GM18517 (cell line): ENCODE measurements at regions not wholly inside any gene's neighbourhood (a gene's known extent, or its start where the extent isn't known, plus 50 kb on each side); places are given as distances from the start of the nearest gene placed in this dataset.
"Not testable (repeated sequence)": the region's sequence is repeated elsewhere in the genome, so short reads cannot be mapped to it uniquely, and the experiment has no call there.

Experiments used
- ATAC-seq: cut with Tn5 transposase; IDR thresholded peaks from one replicate; pipeline ENCODE4 v1.9.1; 2021; ENCODE audit warnings: mild to moderate bottlenecking, moderate library complexity; ENCODE audit not compliant: unreplicated experiment

- ATAC-seq, result no peak
Measured at GRCh38 chr3:82521657-82522056, 760.2 kb upstream of the GBE1 start.

GRCh38 chr3:82520846-82521245, 759.4 kb upstream of the GBE1 start:
- no peak for ATAC-seq

DNA sequence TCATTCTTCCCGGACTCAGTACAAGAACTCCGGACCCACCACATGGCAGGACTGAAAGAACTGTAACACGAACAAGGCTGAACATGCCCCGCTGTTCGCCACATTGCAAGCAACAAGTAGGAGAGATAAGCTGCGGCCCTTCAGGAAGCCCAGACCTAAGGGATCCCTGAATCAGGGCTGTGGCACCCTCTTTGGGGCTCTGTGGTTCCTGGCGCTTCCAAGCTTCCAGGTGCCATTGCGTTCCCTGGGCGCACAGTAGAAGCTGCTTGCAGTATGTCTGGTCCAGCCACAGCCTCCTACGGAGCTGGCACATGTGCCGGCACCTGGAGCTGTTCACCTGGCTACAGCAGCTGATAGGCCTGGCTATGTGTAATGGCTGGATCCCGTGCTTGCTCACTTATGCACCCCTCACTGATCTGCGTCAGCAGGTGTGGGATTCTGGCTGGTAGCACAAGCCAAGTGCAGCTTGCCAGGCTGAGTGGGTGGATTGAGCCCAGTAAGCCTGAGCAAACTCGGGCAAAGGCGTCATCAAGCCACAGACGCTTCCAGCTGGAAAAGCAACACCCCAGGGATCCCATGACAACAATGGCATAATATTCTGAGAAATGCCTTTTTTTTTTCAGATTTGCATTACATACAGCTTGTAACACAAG, 748.6 kb upstream of the GBE1 start:
- no peak for ATAC-seq

DNA sequence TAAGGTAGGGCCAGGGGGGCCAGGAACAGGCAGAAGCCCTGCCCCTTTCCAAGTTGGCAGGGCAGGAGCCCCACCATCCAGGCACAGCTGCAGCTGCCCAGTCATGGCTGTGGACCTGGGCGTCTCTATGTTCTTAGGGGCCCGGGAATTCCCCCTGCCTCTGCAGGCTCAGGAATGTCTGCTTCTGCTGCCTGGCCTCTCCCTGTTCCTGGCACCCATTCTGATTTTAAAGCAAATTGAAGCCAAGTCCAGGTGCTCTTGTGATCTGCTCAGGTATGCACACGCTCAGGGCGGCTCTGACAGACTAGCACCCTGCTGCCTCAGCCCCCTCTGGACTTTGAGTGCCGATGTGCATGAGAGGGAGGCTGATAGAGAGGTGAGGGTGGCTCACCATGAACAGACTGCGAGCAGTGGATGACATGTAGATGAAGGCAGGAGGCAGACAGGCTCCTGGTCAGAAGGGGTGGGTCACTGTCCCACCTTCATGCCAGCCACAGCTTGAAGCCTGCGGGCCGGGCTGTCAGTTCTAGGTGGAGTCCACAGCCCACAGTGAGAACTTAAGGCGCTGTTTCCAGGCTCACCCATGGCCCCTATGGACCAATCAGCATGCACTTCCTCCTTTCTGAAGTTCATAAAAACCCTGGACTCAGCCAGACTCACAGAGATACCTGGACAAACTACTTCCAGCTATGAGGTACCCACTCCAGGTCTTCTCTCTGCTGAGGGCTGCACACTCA, 747.8 kb upstream of the GBE1 start:
- ATAC-seq, result no peak

DNA sequence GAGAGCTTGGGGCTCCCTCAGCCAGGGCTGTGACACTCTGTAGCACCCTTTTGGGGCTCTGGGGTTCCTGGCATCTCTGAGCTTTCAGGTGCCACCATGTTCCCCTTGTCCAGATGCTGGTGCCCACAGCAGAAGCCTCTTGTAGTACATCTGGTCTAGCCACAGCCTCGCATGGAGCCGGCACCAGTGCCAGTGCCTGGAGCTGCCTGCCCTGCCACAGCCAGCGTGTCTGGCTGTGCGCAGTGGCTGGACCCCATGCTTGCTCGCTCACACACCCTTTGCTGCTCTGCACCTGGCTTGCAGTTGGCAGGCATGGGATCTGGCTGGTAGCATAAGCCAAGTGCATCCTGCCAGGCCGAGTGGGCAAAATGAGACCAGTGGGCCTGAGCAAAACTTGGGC, 744.8 kb upstream of the GBE1 start:
- no peak for ATAC-seq

DNA sequence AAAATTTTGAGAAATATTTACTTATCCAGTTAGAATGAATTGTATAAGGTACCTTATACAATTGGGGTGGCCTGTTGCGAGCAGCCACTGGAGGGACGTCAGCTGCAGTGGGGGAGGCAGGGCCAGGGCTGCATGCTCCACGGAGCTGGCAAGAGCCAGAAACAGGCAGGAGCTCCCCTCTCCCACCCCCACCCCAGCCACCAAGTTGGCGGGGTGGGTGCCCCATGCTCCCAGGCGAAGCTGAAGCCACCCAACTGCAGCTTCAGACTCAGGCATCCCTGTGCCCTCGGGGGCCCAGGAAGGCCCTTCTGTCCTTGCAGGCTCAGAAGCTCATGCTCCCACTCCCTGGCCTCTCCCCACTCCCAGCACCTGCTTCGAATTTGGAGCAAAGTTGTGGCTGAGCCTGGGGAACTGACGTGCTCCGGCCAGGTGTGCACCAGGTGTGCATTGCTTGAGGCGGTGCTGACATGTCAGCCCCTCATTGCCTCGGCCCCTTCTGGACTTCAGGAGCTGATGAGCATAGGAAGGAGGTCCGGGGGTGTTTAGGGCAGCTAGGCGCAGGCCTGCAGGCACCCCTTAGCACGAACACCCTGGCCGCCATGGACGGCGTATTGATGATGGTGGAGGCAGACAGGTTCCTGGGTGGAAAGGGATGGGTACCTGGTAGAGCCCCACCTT, 743.8 kb upstream of the GBE1 start:
- no peak for ATAC-seq

- ATAC-seq, result no peak
Measured at GRCh38 chr3:82498186-82498585, 736.7 kb upstream of the GBE1 start.

DNA sequence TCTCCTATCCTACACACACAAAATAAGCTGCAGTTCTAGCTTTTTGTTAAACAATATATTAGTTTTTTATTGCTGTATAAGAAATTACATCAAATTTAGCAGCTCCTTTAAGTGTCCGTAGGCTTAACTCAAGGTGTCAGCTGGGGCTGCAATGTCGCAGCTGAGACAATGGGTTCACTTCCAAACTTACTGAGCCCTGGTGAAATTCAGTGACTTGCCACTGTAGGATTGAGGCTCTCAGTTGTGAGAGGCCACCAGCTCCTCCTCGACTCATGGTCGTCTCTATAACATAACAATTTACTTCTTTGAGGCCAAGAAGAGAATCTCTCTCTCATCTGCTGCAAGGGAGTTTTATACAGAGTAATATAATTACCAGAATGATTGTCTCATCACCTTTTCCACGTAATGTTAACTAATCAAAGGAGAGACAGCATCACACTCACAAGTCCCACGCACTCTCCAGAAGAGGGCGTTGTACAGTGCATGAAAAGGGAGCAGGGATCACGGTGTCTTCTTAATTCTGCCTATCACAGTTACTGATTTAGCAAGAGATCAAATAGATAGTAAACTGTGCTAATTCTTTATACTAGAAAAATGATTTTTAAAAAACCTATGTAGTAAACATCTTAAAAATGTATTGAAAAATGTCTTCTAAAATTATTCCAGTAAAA, 735.6 kb upstream of the GBE1 start:
- ATAC-seq, result no peak

DNA sequence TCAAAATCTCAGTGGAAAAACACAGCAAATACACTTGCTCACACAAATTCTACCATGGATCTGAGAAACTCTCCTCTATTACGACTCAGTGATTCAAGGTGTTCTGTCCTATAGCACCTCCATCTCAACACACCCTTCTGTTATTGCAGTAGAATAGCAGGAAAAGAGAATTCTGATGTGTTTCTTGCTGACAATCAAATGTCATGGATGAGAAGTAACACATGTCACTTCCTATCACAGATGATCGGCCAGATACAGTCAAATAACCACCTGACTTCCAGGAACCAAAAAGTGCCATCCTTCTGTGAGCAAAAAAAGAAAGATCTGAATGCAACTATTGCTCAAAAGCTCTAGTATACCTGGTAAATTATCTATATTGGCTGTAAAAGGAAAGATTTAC, 734.2 kb upstream of the GBE1 start:
- ATAC-seq, result no peak

- no peak for ATAC-seq
Measured at GRCh38 chr3:82494977-82495489, 733.6 kb upstream of the GBE1 start.

GRCh38 chr3:82493858-82494257, 732.4 kb upstream of the GBE1 start:
- ATAC-seq, result no peak

DNA sequence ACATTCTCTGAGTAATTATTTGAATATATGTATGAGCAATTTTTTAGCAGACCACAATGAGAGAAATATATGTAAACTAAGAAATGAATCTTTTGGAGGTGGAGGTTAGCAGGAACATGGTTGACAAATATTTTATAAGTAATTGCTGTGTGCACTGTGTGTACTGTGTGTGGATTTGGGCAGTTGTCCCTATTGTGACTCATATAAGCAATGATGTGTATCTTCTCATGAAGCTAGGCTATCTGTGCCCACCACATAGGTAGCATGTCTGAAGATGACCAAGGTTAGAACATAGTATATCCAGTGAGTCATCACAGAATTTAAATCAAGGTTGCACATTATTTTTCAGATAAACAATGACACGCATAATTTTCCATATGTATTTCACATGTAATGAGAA, 713.9 kb upstream of the GBE1 start:
- ATAC-seq, result no peak

- no peak for ATAC-seq
Measured at GRCh38 chr3:82474711-82475110, 713.3 kb upstream of the GBE1 start.

DNA sequence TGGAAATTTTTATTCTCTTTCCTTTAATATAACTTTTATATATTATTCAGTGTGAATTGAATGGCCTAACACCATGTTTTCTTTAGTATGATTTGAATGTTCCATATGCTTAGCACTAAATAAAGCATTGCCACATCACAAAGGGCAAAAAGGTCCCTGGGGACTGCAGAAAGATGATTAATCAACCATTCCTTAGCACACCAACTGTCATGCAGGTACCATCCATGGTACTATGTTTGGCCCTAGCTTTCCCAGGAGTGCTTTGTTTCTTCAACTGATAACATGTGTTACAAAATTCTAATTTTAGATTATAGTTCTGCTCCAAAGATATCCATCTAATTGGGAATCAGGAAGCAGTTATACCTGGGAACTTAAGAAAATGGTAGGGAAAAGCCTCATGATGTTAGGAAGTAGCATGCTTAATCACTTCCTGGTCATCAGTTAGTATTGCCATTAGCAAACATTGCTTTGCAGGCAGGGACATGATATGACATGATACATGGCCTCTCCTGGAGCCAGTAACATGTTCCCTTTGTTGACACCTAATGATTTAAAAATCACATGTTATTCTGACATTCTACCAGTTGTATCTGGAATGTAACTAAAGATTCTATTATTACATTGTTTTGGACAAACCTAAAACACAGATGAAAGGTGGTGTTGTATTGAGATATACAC, 712.6 kb upstream of the GBE1 start:
- ATAC-seq, result no peak

GRCh38 chr3:82467051-82467450, 705.6 kb upstream of the GBE1 start:
- ATAC-seq, result no peak

- no peak for ATAC-seq
Measured at GRCh38 chr3:82462977-82463376, 701.5 kb upstream of the GBE1 start.

GRCh38 chr3:82461049-82461889, 699.8 kb upstream of the GBE1 start:
- ATAC-seq, result no peak

DNA sequence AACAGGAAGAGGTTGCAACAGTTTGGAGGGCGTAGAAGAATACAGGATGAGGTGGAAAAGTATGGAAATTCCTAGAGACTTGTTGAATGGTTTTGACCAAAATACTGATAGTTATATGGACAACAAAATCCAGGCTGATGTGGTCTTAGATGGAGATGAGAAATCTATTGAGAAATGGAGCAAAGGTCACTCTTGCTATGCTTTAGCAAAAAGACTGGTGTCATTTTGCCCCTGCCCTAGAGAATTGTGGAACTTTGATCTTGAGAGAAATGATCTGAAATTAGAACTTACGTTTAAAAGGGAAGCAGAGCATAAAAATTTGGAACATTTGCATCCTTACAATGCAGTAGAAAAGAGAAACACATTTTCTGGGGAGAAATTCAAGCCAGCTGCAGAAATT, 686.9 kb upstream of the GBE1 start:
- no peak for ATAC-seq

- not testable (repeated sequence) for ATAC-seq
Measured at GRCh38 chr3:82428821-82429220, 667.4 kb upstream of the GBE1 start.

DNA sequence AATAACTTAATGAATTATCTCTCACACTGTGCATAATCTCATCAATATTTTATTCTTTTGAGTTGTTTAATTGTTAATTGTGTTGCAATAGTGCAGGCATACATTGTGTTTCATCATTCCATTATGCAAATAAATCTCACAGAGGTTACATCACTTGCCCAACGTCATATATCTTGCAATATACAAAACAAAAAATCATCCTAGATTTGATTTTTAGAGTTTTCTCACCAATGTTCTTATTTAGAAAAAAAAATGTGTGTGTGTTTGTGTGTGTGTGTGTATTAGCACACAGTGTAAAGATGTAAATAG, 662.5 kb upstream of the GBE1 start:
- ATAC-seq, result no peak
